NCI-H2196 (cell line): ENCODE measurements at regions not wholly inside any gene's neighbourhood (a gene's known extent, or its start where the extent isn't known, plus 50 kb on each side); places are given as distances from the start of the nearest gene placed in this dataset.

Experiments used
- DNase-seq: peaks from one replicate; lab custom pipeline; 2025; ENCODE audit not compliant: unreplicated experiment; lab: John Stamatoyannopoulos, UW

- no peak for DNase-seq
These were observed 146.1 kb upstream of the HMHB1 start for GRCh38 chr5:143665866-143666265.

DNA sequence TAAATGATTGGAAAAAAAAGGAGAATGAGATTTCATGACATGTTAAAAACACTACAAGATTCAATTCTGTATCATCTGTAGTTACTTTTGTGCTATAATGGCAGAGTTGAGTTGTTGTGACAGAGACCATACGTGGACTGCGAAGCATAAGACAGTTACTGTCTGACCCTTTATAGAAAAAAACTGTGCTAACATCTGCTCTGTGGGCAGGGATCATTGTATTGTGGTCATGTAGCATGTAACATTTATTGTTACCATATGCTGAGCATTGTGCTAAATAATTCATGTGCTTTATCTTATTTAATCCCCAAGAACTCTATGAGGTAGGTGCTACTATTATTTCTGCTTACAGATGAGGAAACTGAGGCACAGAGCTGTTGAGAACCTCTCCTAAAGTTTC is 147.3 kb upstream of the HMHB1 start:
- no peak for DNase-seq

DNA sequence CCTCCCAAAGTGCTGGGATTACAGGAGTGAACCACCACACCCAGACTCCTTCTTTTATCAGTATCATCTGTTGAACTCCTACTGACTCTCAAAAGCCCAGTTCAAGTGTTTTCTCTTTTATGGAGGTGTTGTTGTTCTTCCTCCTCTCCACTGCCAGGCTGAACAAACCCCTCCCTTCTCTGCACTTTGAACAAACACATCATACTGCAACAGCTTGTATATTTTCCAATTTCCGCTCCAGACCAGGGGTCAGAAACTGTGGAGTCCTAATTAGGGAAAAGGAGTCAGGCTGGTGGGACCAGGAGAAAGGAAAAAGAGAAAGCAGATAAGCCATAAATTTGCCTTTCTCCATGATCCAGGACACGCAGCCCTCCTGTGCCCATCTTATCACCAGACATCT is 148.1 kb upstream of the HMHB1 start:
- DNase-seq = no peak

- no peak for DNase-seq
These were observed 149.9 kb upstream of the HMHB1 start for GRCh38 chr5:143662020-143662419.

DNA sequence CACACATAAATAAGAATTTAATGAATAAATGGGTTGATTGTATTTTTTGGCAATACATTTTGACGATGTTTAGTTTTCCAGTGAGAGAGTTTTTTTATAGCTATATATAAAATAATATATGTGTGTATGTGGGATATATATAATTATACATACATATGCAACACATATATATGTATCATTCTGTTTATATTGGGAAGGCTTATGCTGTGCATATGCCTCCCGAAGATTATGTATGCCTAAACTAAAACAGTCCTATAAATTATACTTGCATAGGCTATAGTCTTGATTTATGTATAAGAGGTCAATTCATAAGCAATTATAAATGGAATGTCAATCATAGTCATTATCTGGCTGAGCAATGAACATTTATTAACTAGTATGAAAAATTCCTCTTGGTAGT is 151.3 kb upstream of the HMHB1 start:
- no peak for DNase-seq

DNA sequence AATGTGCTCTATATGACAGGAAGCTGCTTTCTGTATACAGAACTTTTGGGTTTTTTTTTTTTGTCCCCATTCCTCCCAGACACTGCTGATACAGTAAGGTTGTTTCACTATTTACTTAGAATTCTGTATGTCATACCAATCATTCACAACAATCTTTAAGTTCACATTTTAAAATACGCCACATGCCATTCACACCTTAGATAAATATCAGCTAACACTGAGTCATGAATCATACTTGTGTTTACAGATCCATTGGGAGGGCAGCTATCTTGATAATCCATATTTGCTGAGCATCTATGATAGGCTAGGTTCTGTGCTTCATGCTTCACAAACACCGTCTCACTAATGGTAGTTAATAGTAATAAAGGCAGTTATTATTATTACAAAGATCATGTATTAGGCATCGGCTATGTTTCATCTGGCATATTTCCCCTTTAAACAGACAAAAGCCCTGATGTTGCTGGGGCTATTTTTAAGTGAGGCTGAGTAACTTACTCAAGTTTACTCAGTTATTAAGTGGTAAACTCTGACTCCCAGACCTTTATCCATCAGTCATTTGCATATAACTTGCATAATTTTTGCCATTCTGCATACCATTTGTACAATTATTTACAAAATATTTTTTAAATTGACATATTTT is 152.2 kb upstream of the HMHB1 start:
- no peak for DNase-seq

DNA sequence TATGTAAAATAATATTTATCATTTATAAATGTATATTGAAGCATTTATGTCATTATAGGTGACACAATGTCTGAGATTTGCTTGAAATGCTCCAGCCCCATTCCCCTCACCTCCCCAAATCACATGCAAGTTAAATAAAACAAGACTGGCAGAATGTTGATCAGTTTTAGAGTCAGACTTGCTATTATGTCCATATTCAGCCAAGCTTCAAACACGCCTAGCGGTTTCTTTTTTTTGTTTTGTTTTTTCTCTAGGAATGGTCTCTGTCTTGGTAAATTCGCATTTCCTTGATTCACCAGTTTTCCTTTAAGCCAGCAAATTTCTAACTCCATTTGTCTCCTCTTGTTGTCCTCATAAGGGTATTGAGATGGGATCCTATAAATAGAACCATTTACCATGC is 153.0 kb upstream of the HMHB1 start:
- no peak for DNase-seq

GRCh38 chr5:143657647-143658285 is 154.2 kb upstream of the HMHB1 start:
- peak; percentile 76 for DNase-seq

GRCh38 chr5:143653766-143654282 is 158.1 kb upstream of the HMHB1 start:
- no peak for DNase-seq

GRCh38 chr5:143653256-143653655 is 158.7 kb upstream of the HMHB1 start:
- no peak for DNase-seq

GRCh38 chr5:143652108-143652700 is 159.8 kb upstream of the HMHB1 start:
- peak; percentile 58 for DNase-seq

- no peak for DNase-seq
These were observed 161.9 kb upstream of the HMHB1 start for GRCh38 chr5:143649937-143650621.

- no peak for DNase-seq
These were observed 163.3 kb upstream of the HMHB1 start for GRCh38 chr5:143648696-143649095.

GRCh38 chr5:143646961-143647360 is 165.0 kb upstream of the HMHB1 start:
- no peak for DNase-seq

- no peak for DNase-seq
These were observed 166.6 kb upstream of the HMHB1 start for GRCh38 chr5:143645356-143645755.

- no peak for DNase-seq
These were observed 167.2 kb upstream of the HMHB1 start for GRCh38 chr5:143644727-143645126.

DNA sequence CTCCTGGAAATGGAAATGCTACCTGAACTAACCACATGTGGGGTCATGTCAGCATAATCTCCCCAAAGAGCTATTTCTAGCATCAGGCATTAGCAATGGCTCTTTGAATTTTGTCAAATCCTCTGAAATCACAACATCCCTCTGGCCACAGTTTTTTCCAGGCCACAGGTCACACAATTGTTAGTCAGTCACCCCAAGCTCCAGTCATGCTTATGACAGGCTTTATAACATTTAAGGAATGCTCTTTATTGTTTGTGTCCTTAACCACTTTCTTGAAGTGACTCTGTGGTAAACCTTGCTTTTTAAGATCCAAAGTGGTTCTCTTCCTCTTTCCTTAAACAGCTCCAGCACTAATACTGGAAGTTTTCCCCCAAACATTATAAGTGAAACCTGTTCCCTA is 169.2 kb upstream of the HMHB1 start:
- no peak for DNase-seq

GRCh38 chr5:143641549-143642355 is 170.2 kb upstream of the HMHB1 start:
- DNase-seq = no peak

GRCh38 chr5:143638654-143639053 is 173.3 kb upstream of the HMHB1 start:
- no peak for DNase-seq

- no peak for DNase-seq
These were observed 174.9 kb upstream of the HMHB1 start for GRCh38 chr5:143636931-143637528.

DNA sequence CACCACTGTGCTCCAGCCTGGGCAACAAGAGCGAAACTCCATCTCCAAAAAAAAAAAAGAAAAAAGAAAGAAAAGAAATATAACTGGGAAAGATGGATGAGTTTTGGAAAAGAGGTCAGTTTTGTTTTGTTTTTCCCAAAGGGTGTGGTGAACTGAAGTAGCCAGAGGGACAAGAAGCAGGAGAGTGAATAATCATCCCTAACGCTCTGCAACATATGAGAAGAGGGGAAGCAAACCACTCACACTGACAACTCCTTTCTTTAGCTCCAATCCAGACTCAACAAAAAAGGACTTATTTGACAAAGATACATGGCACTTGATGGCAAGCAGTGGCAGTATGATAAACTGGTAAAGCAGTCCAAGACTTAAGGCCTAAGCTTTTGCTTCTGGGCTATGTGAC is 176.1 kb upstream of the HMHB1 start:
- no peak for DNase-seq
